K562 (cell line): ENCODE measurements at regions not wholly inside any gene's neighbourhood (a gene's known extent, or its start where the extent isn't known, plus 50 kb on each side); places are given as distances from the start of the nearest gene placed in this dataset.

Experiments
- CTCF ChIP-seq, 3 experiments: IDR thresholded peaks in 2 of 3; conservative IDR thresholded peaks in 1 of 3; 2 replicates each; pipeline ENCODE4 v1.5.1; 2011 to 2012; ENCODE audit warnings: low read length in 3 of 3, mild to moderate bottlenecking in 3 of 3, control low read depth in 2 of 3, improper control_type of control experiment in 1 of 3, inconsistent platforms in 1 of 3, low read depth in 1 of 3, mixed read lengths in 1 of 3, moderate library complexity in 1 of 3; ENCODE audit not compliant: insufficient read depth in 2 of 3
- EP300 ChIP-seq: IDR thresholded peaks from 2 replicates; pipeline ENCODE4 v1.6.1; 2012; ENCODE audit warnings: low read length, improper control_type of control experiment
- NFXL1 ChIP-seq: fragments of 450-650 bp; formaldehyde crosslinking; IDR thresholded peaks from 2 replicates; pipeline ENCODE4 v1.4.0; 2021; ENCODE audit warnings: mild to moderate bottlenecking

- TF ChIP-seq NFXL1 (CRISPR knock-in tag) (no peak), CTCF (IDR thresholded peaks at IDR 0.05 in 2 of 3, conservative IDR thresholded peaks at IDR 0.05 in 1 of 3; ENCODE audit: insufficient read depth in 2 of 3, low read depth in 1 of 3, low read length in 3 of 3) (no peak), EP300 (no peak)
These were observed 239.1 kb upstream of the ARHGAP20 start for GRCh38 chr11:110951037-110951949.
